ENCODE measurements at regions not wholly inside any gene's neighbourhood (a gene's known extent, or its start where the extent isn't known, plus 50 kb on each side); places are given as distances from the start of the nearest gene placed in this dataset.

DNA sequence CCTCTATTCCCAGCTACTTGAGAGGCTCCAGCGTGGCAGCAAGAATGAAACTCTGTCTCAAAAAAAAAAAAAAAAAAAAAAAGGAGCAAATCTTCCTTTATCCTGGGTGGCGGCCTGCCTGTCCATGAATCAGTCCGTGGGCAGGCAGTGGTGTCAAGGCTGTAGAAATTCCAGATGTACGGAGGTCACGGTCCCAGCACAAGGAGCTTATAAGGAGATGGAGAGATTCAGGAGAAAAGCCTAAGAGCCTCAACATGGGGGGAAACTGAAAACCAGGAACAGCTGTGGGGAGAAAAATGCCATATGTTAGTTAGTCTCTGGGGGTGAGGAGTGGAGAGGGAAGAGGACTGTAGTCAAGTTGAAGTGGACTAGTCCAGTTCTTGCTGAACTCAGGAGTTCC, 130.5 kb upstream of the CRY1 start:
- POLR2A ChIA-PET, result no interaction called here

DNA sequence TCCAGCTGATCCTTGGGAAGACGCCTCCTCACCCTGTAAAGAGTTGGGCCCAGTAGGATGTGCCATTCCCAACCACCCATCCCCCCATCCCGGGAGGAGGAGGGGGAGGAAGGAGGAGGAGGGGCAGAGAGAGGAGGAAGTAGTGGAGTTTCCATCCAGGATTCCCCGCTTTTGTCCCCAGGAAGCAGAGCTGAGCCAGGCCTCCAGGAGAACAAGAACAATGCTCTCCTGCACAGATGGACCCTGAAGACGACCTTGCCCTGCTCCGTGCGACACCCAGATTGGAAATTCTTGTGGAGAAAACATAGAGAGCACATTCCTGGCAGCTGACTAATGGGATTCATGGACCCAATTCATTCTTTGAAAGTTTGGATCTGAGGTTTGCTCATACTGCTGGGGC, 132.3 kb upstream of the CRY1 start:
- no peak overlapping the region for H3K27ac ChIP-seq (ENCODE audit: low read depth, low read length, poor library complexity, severe bottlenecking)
- H2AFZ ChIP-seq (ENCODE audit: low read length), result no peak overlapping the region
- H3K9me2 ChIP-seq (ENCODE audit: insufficient read depth, low read length), result no peaks in the 10 kb centered on the region
- no peaks in the 10 kb centered on the region for H4K20me1 ChIP-seq (ENCODE audit: insufficient read depth, low read length)
- no peak overlapping the region for H3K4me2 ChIP-seq (ENCODE audit: low read length)
- DNase-seq (ENCODE audit: low spot score), result no peak
- H3K4me3 ChIP-seq (ENCODE audit: low read depth, low read length, poor library complexity, severe bottlenecking), result no peak overlapping the region
- H3K79me2 ChIP-seq (ENCODE audit: insufficient read depth, low read depth, low read length), result no peaks in the 10 kb centered on the region
- ChIA-PET CTCF (ENCODE audit: unreplicated experiment) (no interaction called here), POLR2A (no interaction called here)
- no peaks in the 10 kb centered on the region for H3K9me3 ChIP-seq (ENCODE audit: low read length)
- H3K4me1 ChIP-seq (ENCODE audit: insufficient read depth, low read length, poor library complexity, severe bottlenecking), result no peaks in the 10 kb centered on the region
- no peaks in the 10 kb centered on the region for H3K36me3 ChIP-seq (ENCODE audit: insufficient read depth, low read length)
- BruUV-seq (replicated peaks), result no TSS peak
- TF ChIP-seq, protein P1, sequence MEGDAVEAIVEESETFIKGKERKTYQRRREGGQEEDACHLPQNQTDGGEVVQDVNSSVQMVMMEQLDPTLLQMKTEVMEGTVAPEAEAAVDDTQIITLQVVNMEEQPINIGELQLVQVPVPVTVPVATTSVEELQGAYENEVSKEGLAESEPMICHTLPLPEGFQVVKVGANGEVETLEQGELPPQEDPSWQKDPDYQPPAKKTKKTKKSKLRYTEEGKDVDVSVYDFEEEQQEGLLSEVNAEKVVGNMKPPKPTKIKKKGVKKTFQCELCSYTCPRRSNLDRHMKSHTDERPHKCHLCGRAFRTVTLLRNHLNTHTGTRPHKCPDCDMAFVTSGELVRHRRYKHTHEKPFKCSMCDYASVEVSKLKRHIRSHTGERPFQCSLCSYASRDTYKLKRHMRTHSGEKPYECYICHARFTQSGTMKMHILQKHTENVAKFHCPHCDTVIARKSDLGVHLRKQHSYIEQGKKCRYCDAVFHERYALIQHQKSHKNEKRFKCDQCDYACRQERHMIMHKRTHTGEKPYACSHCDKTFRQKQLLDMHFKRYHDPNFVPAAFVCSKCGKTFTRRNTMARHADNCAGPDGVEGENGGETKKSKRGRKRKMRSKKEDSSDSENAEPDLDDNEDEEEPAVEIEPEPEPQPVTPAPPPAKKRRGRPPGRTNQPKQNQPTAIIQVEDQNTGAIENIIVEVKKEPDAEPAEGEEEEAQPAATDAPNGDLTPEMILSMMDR (conservative IDR thresholded peaks at IDR 0.05; ENCODE audit: low read length), result no peak
- no peak for TF ChIP-seq EZH2phosphoT487 (IDR thresholded peaks at IDR 0.05; ENCODE audit: borderline replicate concordance, low read depth, low read length)
- intact Hi-C loops (cut with micrococcal nuclease; ENCODE audit: unreplicated experiment), result no loop called here

More for the DNA sequence above, 130.5 kb upstream of the CRY1 start:
- Histone ChIP-seq H3K9me2 (ENCODE audit: insufficient read depth, low read length) (no peaks in the 10 kb centered on the region), H3K9me3 (ENCODE audit: low read length) (no peaks in the 10 kb centered on the region), H3K4me2 (ENCODE audit: low read length) (no peak overlapping the region), H3K4me1 (ENCODE audit: insufficient read depth, low read length, poor library complexity, severe bottlenecking) (no peaks in the 10 kb centered on the region), H3K4me3 (ENCODE audit: low read depth, low read length, poor library complexity, severe bottlenecking) (no peak overlapping the region), H3K27ac (ENCODE audit: low read depth, low read length, poor library complexity, severe bottlenecking) (no peak overlapping the region), H3K36me3 (ENCODE audit: insufficient read depth, low read length) (no peaks in the 10 kb centered on the region), H2AFZ (ENCODE audit: low read length) (no peak overlapping the region), H4K20me1 (ENCODE audit: insufficient read depth, low read length) (no peaks in the 10 kb centered on the region), H3K79me2 (ENCODE audit: insufficient read depth, low read depth, low read length) (no peaks in the 10 kb centered on the region)
- intact Hi-C loops (cut with micrococcal nuclease; ENCODE audit: unreplicated experiment), result no loop called here
- no TSS peak for BruUV-seq (replicated peaks)
- CTCF ChIA-PET (ENCODE audit: unreplicated experiment), result no interaction called here
- DNase-seq (ENCODE audit: low spot score), result no peak
- no peak for TF ChIP-seq EZH2phosphoT487 (IDR thresholded peaks at IDR 0.05; ENCODE audit: borderline replicate concordance, low read depth, low read length)
- TF ChIP-seq, protein P1 (conservative IDR thresholded peaks at IDR 0.05; ENCODE audit: low read length), result no peak

DNA sequence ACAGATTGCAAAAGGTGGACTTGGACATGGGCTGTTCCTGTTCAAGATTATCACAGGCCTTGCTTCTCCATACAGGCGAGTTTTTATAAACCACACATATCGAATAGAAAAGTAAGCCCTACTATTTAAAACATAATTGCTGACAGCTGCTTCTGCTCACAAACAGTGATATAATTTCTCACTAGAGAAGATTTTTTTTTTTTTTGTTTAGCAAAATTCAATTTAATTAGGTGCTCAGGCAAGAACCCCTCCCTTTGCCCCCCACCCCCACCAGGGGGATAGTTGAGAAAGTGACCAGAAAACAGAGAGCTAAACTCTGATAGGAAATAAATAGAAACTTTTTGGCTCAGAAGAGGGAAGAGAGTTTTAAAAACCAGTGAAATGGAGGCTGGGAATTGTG, 132.8 kb upstream of the CRY1 start:
- Histone ChIP-seq H3K36me3 (ENCODE audit: insufficient read depth, low read length) (no peaks in the 10 kb centered on the region), H3K79me2 (ENCODE audit: insufficient read depth, low read depth, low read length) (no peaks in the 10 kb centered on the region), H3K9me2 (ENCODE audit: insufficient read depth, low read length) (no peaks in the 10 kb centered on the region), H3K4me1 (ENCODE audit: insufficient read depth, low read length, poor library complexity, severe bottlenecking) (no peaks in the 10 kb centered on the region), H3K4me2 (ENCODE audit: low read length) (no peak overlapping the region), H2AFZ (ENCODE audit: low read length) (no peak overlapping the region), H3K4me3 (ENCODE audit: low read depth, low read length, poor library complexity, severe bottlenecking) (no peak overlapping the region), H3K9me3 (ENCODE audit: low read length) (no peaks in the 10 kb centered on the region), H3K27ac (ENCODE audit: low read depth, low read length, poor library complexity, severe bottlenecking) (no peak overlapping the region), H4K20me1 (ENCODE audit: insufficient read depth, low read length) (no peaks in the 10 kb centered on the region)
- no peak for DNase-seq (ENCODE audit: low spot score)
- BruUV-seq (replicated peaks), result no TSS peak
- intact Hi-C loops (cut with micrococcal nuclease; ENCODE audit: unreplicated experiment), result no loop called here
- ChIA-PET CTCF (ENCODE audit: unreplicated experiment) (no interaction called here), POLR2A (no interaction called here)
- no peak for TF ChIP-seq EZH2phosphoT487 (IDR thresholded peaks at IDR 0.05; ENCODE audit: borderline replicate concordance, low read depth, low read length)
- TF ChIP-seq, protein P1 (conservative IDR thresholded peaks at IDR 0.05; ENCODE audit: low read length), result no peak
